ENCODE measurements at regions not wholly inside any gene's neighbourhood (a gene's known extent, or its start where the extent isn't known, plus 50 kb on each side); places are given as distances from the start of the nearest gene placed in this dataset.
A peak's percentile ranks its signal among the peaks of the same experiment; 100 is the strongest.

GRCh38 chr17:20924306-20924705 lies 118.5 kb downstream of the USP22 start (continued):
- TF ChIP-seq PRDM6 (tag by site-specific recombination; IDR thresholded peaks at IDR 0.05) = no peak
- TF ChIP-seq ZNF239 (tag by site-specific recombination; IDR thresholded peaks at IDR 0.05) = no peak
- no peak for TF ChIP-seq TCF7L2 (IDR thresholded peaks at IDR 0.05; ENCODE audit: borderline replicate concordance, low read depth, low read length)
- no peak for TF ChIP-seq ZNF670 (tag by site-specific recombination; IDR thresholded peaks at IDR 0.05; ENCODE audit: low read depth)
- TF ChIP-seq ZNF473 (tag by site-specific recombination; IDR thresholded peaks at IDR 0.05) = no peak

GRCh38 chr17:20925091-20925490 lies 117.7 kb downstream of the USP22 start:
- no peaks in the 10 kb centered on the region for H3K36me3 ChIP-seq (ENCODE audit: control insufficient read depth in 2 of 2, insufficient read depth in 1 of 2, low read length in 2 of 2)
- H3K9me3 ChIP-seq (ENCODE audit: control insufficient read depth, insufficient read depth, low read depth, low read length) = no peaks in the 10 kb centered on the region
- ChIA-PET CTCF (no interaction called here), POLR2A (no interaction called here)
- peak; percentile 48; the same call in 1 of the 2 replicates for TF ChIP-seq ZNF211 (tag by site-specific recombination; IDR thresholded peaks at IDR 0.05; ENCODE audit: low read depth)
- no peak for TF ChIP-seq PRDM4 (tag by site-specific recombination; IDR thresholded peaks at IDR 0.05)
- H3K4me3 ChIP-seq (ENCODE audit: low read depth, low read length) = no peak overlapping the region
- peaks cover 5% of the 10 kb centered on the region for H3K4me1 ChIP-seq (ENCODE audit: control insufficient read depth, insufficient read depth, low read length)
- H3K27ac ChIP-seq (ENCODE audit: extremely low read depth, low read depth, low read length) = no peak overlapping the region

GRCh38 chr17:20925954-20926353 lies 116.9 kb downstream of the USP22 start:
- Histone ChIP-seq H3K4me3 (ENCODE audit: low read depth, low read length) (no peak overlapping the region), H3K4me1 (ENCODE audit: control insufficient read depth, insufficient read depth, low read length) (no peaks in the 10 kb centered on the region; the same call in 1 of the 2 replicates), H3K36me3 (ENCODE audit: control insufficient read depth in 2 of 2, insufficient read depth in 1 of 2, low read length in 2 of 2) (no peaks in the 10 kb centered on the region), H3K9me3 (ENCODE audit: control insufficient read depth, insufficient read depth, low read depth, low read length) (no peaks in the 10 kb centered on the region), H3K27ac (ENCODE audit: extremely low read depth, low read depth, low read length) (no peak overlapping the region)
- ChIA-PET CTCF (no interaction called here), POLR2A (no interaction called here)
- TF ChIP-seq BCL11B (tag by site-specific recombination; IDR thresholded peaks at IDR 0.05; ENCODE audit: low read depth) (no peak), ZNF19 (tag by site-specific recombination; IDR thresholded peaks at IDR 0.05; ENCODE audit: low read depth) (no peak), INSM2 (tag by site-specific recombination; IDR thresholded peaks at IDR 0.05) (no peak), ZNF626 (tag by site-specific recombination; IDR thresholded peaks at IDR 0.05) (no peak)

GRCh38 chr17:20926532-20926931 lies 116.3 kb downstream of the USP22 start:
- Histone ChIP-seq H3K27ac (ENCODE audit: extremely low read depth, low read depth, low read length) (no peak overlapping the region), H3K4me3 (ENCODE audit: low read depth, low read length) (no peak overlapping the region), H3K9me3 (ENCODE audit: control insufficient read depth, insufficient read depth, low read depth, low read length) (no peaks in the 10 kb centered on the region), H3K4me1 (ENCODE audit: control insufficient read depth, insufficient read depth, low read length) (no peaks in the 10 kb centered on the region; the same call in 1 of the 2 replicates), H3K36me3 (ENCODE audit: control insufficient read depth in 2 of 2, insufficient read depth in 1 of 2, low read length in 2 of 2) (no peaks in the 10 kb centered on the region)
- ChIA-PET POLR2A (no interaction called here), CTCF (interaction anchor here (0.8 kb wide), 1 partner anchor 73 kb away, joined by 3 read pairs; no protein-coding TSS in a partner anchor)
- TF ChIP-seq ZNF202 (tag by site-specific recombination; IDR thresholded peaks at IDR 0.05; ENCODE audit: borderline replicate concordance) (no peak), ZSCAN23 (tag by site-specific recombination; IDR thresholded peaks at IDR 0.05) (no peak), ZNF629 (tag by site-specific recombination; IDR thresholded peaks at IDR 0.05) (no peak), ELK4 (IDR thresholded peaks at IDR 0.05; ENCODE audit: borderline replicate concordance, low read depth, low read length) (no peak), REPIN1 (tag by site-specific recombination; IDR thresholded peaks at IDR 0.05; ENCODE audit: low read depth) (no peak), ZNF211 (tag by site-specific recombination; IDR thresholded peaks at IDR 0.05; ENCODE audit: low read depth) (no peak), CTCF (tag by site-specific recombination; IDR thresholded peaks at IDR 0.05) (no peak), ZNF707 (tag by site-specific recombination; IDR thresholded peaks at IDR 0.05) (no peak), ZNF670 (tag by site-specific recombination; IDR thresholded peaks at IDR 0.05; ENCODE audit: low read depth) (no peak), ZNF624 (tag by site-specific recombination; IDR thresholded peaks at IDR 0.05) (no peak), ZNF26 (tag by site-specific recombination; IDR thresholded peaks at IDR 0.05) (no peak)

Measured in HEK293 (cell line).